Cardiac muscle cell (in vitro differentiated cells and primary cell): ENCODE measurements at regions not wholly inside any gene's neighbourhood (a gene's known extent, or its start where the extent isn't known, plus 50 kb on each side); places are given as distances from the start of the nearest gene placed in this dataset.
"Not testable (repeated sequence)": the region's sequence is repeated elsewhere in the genome, so short reads cannot be mapped to it uniquely, and the experiment has no call there.

Source experiments
- DNase-seq, 2 donors: peaks; one replicate each; pipeline versions ENCODE4 v3.0.0 to v3.0.0-alpha.2; 2010 to 2017; ENCODE audit warnings: low read depth in 1 of 2, low spot score in 1 of 2
- H3K27ac ChIP-seq: fragments of 200-600 bp; sonication (generic); 2 replicates; pipeline ENCODE4 v1.5.1; 2016
- H3K27me3 ChIP-seq: fragments of 200-600 bp; sonication (generic); 2 replicates; pipeline ENCODE4 v1.6.0; 2016; ENCODE audit warnings: control low read depth
- H3K36me3 ChIP-seq: fragments of 200-600 bp; sonication (generic); 2 replicates; pipeline ENCODE4 v1.5.1; 2016; ENCODE audit warnings: control low read depth
- H3K4me1 ChIP-seq: fragments of 200-600 bp; sonication (generic); 2 replicates; pipeline ENCODE4 v1.8.1; 2017; ENCODE audit warnings: low read depth, mild to moderate bottlenecking, mixed run types
- H3K4me3 ChIP-seq: fragments of 200-600 bp; sonication (generic); 2 replicates; pipeline ENCODE4 v1.5.1; 2016; ENCODE audit warnings: mild to moderate bottlenecking
- H3K9me3 ChIP-seq: fragments of 200-600 bp; sonication (generic); 2 replicates; pipeline ENCODE4 v1.5.1; 2017; ENCODE audit warnings: low read depth, mild to moderate bottlenecking, control low read depth
- CTCF ChIP-seq: IDR thresholded peaks from 2 replicates; pipeline ENCODE4 v1.5.1; 2012; ENCODE audit warnings: low read depth, mild to moderate bottlenecking, low read length

DNA sequence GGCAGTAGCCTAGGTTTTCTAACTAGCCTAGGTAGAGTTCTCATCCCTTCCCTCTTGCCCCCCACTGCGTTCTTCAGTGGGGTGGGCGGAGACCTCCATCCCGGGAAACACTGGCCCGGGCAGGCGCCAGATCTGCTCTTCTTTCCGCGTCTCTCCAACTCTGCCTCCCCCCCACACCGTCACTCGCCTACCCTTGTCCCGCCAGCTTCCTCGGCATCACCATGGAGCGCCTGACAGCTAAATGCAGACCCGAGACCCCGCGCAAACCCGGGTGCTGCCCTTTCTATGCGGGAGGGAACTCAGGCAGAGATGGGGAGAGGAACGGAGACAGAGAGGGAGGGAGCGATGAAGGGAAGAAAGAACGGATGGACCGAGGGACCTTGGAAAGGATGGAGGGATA is 1494.8 kb upstream of the DEFB115 start:
- TF ChIP-seq CTCF: no peak
- Histone ChIP-seq H3K27ac (no peak overlapping the region), H3K27me3 (no peaks in the 10 kb centered on the region), H3K4me1 (no peaks in the 10 kb centered on the region), H3K4me3 (no peak overlapping the region), H3K36me3 (no peaks in the 10 kb centered on the region), H3K9me3 (no peaks in the 10 kb centered on the region)
- no peak for DNase-seq

- Histone ChIP-seq H3K4me3 (no peak overlapping the region), H3K9me3 (no peaks in the 10 kb centered on the region)
- no peak for DNase-seq
Observed at GRCh38 chr20:29763821-29764511, 1493.5 kb upstream of the DEFB115 start.

DNA sequence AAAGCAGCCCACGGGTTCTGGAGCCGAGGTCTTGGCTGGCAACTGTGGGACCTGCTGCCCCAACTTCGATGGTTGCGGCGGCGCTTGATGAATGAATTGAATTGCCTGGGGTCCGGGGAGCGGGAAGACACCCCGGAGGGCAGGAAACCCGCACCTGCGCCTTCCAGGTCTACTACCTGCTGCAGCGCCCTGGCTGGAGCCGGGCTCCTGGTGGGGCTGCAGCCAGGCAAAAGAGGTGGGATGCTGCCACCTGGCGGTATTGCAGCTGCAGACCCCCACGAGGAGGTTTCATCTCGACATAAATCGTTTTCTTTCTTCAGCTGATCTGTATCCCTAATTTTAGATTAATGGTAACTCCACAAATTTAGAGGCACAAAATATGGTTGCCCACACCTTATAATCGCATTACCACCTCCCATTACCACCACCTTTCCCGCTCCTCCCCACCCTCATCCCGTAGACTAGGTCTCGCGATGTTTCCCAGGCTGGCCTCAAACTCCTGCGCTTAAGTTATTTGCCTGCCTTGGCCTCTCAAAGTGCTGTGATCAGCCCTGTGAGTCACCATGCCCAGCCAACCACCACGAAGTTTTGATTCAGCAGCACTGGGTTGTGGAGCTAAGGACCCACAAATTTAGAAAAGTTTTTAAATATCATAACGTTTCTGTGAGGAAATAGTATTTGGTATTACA is 1492.4 kb upstream of the DEFB115 start:
- not testable (repeated sequence) for H3K9me3 ChIP-seq, H3K4me3 ChIP-seq, H3K27ac ChIP-seq, H3K4me1 ChIP-seq, H3K36me3 ChIP-seq, H3K27me3 ChIP-seq
- DNase-seq: peak in 1 of 2 donors; percentile 54
- peak; percentile 59 for TF ChIP-seq CTCF

More at GRCh38 chr20:29763821-29764511, 1493.5 kb upstream of the DEFB115 start:
- no peak for TF ChIP-seq CTCF
- Histone ChIP-seq H3K4me1 (no peaks in the 10 kb centered on the region), H3K36me3 (no peaks in the 10 kb centered on the region), H3K27ac (no peak overlapping the region), H3K27me3 (no peaks in the 10 kb centered on the region)

- not testable (repeated sequence) for H3K9me3 ChIP-seq, H3K27ac ChIP-seq, H3K4me3 ChIP-seq, DNase-seq, H3K36me3 ChIP-seq, H3K27me3 ChIP-seq, H3K4me1 ChIP-seq
Observed at GRCh38 chr20:29778033-29778432, 1479.4 kb upstream of the DEFB115 start.

DNA sequence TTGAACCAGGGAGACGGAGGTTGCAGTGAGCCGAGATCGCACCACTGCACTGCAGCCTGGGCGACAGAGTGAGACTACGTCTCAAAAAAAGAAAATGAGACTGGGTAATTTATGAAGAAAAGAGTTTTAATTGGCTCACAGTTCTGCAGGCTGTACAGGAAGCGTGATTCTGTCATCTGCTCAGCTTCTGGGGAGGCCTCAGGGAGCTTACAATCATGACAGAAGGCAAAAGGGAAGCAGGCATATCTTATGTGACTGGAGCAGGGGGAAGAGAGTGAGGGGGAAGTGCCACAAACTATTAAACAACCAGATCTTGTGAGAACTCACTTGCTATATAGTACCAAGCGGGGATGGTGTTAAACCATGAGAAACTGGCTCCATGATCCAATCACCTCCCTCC is 1476.2 kb upstream of the DEFB115 start:
- DNase-seq, H3K4me1 ChIP-seq, H3K27ac ChIP-seq, H3K36me3 ChIP-seq, H3K27me3 ChIP-seq, H3K9me3 ChIP-seq, H3K4me3 ChIP-seq: not testable (repeated sequence)

GRCh38 chr20:29781891-29782290 is 1475.6 kb upstream of the DEFB115 start:
- not testable (repeated sequence) for H3K9me3 ChIP-seq

GRCh38 chr20:29787456-29787855 is 1470.0 kb upstream of the DEFB115 start:
- H3K9me3 ChIP-seq, H3K4me3 ChIP-seq, H3K36me3 ChIP-seq, DNase-seq, H3K4me1 ChIP-seq, H3K27me3 ChIP-seq, H3K27ac ChIP-seq: not testable (repeated sequence)

More at GRCh38 chr20:29781891-29782290, 1475.6 kb upstream of the DEFB115 start:
- H3K4me1 ChIP-seq, H3K27me3 ChIP-seq, DNase-seq, H3K4me3 ChIP-seq, H3K36me3 ChIP-seq, H3K27ac ChIP-seq: not testable (repeated sequence)
